ENCODE measurements at regions not wholly inside any gene's neighbourhood (a gene's known extent, or its start where the extent isn't known, plus 50 kb on each side); places are given as distances from the start of the nearest gene placed in this dataset.

GRCh38 chr14:88955455-88955854 is 131.0 kb downstream of the TTC8 start:
- TF ChIP-seq ZNF114 (CRISPR knock-in tag; IDR thresholded peaks at IDR 0.05) = no peak
- TF ChIP-seq, protein P1, sequence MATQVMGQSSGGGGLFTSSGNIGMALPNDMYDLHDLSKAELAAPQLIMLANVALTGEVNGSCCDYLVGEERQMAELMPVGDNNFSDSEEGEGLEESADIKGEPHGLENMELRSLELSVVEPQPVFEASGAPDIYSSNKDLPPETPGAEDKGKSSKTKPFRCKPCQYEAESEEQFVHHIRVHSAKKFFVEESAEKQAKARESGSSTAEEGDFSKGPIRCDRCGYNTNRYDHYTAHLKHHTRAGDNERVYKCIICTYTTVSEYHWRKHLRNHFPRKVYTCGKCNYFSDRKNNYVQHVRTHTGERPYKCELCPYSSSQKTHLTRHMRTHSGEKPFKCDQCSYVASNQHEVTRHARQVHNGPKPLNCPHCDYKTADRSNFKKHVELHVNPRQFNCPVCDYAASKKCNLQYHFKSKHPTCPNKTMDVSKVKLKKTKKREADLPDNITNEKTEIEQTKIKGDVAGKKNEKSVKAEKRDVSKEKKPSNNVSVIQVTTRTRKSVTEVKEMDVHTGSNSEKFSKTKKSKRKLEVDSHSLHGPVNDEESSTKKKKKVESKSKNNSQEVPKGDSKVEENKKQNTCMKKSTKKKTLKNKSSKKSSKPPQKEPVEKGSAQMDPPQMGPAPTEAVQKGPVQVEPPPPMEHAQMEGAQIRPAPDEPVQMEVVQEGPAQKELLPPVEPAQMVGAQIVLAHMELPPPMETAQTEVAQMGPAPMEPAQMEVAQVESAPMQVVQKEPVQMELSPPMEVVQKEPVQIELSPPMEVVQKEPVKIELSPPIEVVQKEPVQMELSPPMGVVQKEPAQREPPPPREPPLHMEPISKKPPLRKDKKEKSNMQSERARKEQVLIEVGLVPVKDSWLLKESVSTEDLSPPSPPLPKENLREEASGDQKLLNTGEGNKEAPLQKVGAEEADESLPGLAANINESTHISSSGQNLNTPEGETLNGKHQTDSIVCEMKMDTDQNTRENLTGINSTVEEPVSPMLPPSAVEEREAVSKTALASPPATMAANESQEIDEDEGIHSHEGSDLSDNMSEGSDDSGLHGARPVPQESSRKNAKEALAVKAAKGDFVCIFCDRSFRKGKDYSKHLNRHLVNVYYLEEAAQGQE (IDR thresholded peaks at IDR 0.05; ENCODE audit: unreplicated experiment) = no peak
- TF ChIP-seq CTCF (conservative IDR thresholded peaks at IDR 0.05; ENCODE audit: low read depth in 2 of 2) = no peak
- no peak for TF ChIP-seq EZH2 (IDR thresholded peaks at IDR 0.05; ENCODE audit: low read depth, unreplicated experiment)
- TF ChIP-seq CREB1 (CRISPR knock-in tag; IDR thresholded peaks at IDR 0.05; ENCODE audit: low read depth) = no peak
- no peak for TF ChIP-seq STAT1 (IDR thresholded peaks at IDR 0.05; ENCODE audit: unreplicated experiment)
- TF ChIP-seq POLR2AphosphoS5 (IDR thresholded peaks at IDR 0.05; ENCODE audit: low read depth) = no peak

Data from GM23338 (cell line).